ENCODE measurements at regions not wholly inside any gene's neighbourhood (a gene's known extent, or its start where the extent isn't known, plus 50 kb on each side); places are given as distances from the start of the nearest gene placed in this dataset.

DNA sequence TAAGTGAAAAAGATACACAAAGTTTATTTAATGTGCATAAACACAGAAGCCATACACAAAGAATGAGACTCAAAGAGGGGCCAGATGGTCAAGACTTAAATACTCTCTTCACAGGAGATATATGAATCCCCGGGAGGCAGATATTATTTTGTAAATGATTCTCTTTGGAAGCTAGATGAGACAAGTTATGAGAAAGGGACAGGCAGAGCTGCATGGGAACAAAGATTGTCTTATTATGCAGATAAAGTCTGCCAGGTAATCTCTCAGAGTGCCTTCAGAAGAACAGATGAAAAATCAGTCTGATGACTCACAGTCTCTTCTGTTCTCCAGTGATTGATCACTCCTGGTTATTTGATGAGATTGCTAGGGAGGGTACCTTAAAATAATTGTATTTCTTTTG is 89.0 kb downstream of the NAF1 start:
- no peaks in the 10 kb centered on the region for H3K9me2 ChIP-seq (replicated peaks; ENCODE audit: insufficient read depth, low read length)
- H4K20me1 ChIP-seq (ENCODE audit: low read depth, low read length), result no peaks in the 10 kb centered on the region
- no peaks in the 10 kb centered on the region for H3K36me3 ChIP-seq (ENCODE audit: low read length)
- TF ChIP-seq CTCF (IDR thresholded peaks at IDR 0.05; ENCODE audit: insufficient read depth, low read length, poor library complexity, severe bottlenecking) (no peak), EZH2phosphoT487 (conservative IDR thresholded peaks at IDR 0.05; ENCODE audit: low read length) (no peak)
- no peak overlapping the region for H3K9ac ChIP-seq (ENCODE audit: low read length)
- H3K9me3 ChIP-seq (ENCODE audit: insufficient read depth, low read length), result no peaks in the 10 kb centered on the region
- H2AFZ ChIP-seq (ENCODE audit: low read depth, low read length, severe bottlenecking), result no peak overlapping the region
- H3K79me2 ChIP-seq (ENCODE audit: insufficient read depth, low read length), result no peaks in the 10 kb centered on the region
- H3F3A ChIP-seq (ENCODE audit: insufficient read depth), result no peaks in the 10 kb centered on the region
- no peak overlapping the region for H3K4me2 ChIP-seq (ENCODE audit: low read depth, low read length, poor library complexity, severe bottlenecking)
- no peak overlapping the region for H3K27ac ChIP-seq (ENCODE audit: low read depth, low read length)
- H3K27me3 ChIP-seq (ENCODE audit: low read length), result no peaks in the 10 kb centered on the region
- H3K4me3 ChIP-seq (ENCODE audit: insufficient read depth, low read length, poor library complexity, severe bottlenecking), result no peak overlapping the region

DNA sequence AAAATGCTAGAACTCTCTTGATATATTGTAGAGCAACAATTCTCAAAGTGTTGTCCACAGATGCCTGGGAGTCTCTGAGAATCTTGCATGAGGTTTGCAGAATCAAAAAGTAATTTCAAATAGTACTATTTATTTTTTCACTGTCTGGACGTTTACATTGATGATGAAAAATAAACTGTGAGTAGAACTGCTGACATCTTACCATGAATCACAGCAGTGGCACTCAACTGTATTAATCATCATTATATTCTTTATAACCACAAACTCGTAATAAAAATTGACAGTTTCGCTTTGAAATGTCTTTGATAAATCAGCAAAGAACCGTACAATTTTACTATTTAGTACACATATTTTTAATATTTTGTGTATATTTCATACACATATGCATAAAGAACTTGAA is 94.5 kb downstream of the NAF1 start:
- Histone ChIP-seq H3K4me2 (ENCODE audit: low read depth, low read length, poor library complexity, severe bottlenecking) (no peak overlapping the region), H3K9me2 (replicated peaks; ENCODE audit: insufficient read depth, low read length) (no peaks in the 10 kb centered on the region), H3F3A (ENCODE audit: insufficient read depth) (no peaks in the 10 kb centered on the region), H4K20me1 (ENCODE audit: low read depth, low read length) (0 out of 2 replicates have a peak, but pooled peaks cover 2% of the 10 kb centered on the region), H3K9me3 (ENCODE audit: insufficient read depth, low read length) (no peaks in the 10 kb centered on the region), H3K4me3 (ENCODE audit: insufficient read depth, low read length, poor library complexity, severe bottlenecking) (no peak overlapping the region), H3K36me3 (ENCODE audit: low read length) (no peaks in the 10 kb centered on the region), H2AFZ (ENCODE audit: low read depth, low read length, severe bottlenecking) (no peak overlapping the region), H3K27me3 (ENCODE audit: low read length) (no peaks in the 10 kb centered on the region), H3K79me2 (ENCODE audit: insufficient read depth, low read length) (no peaks in the 10 kb centered on the region), H3K9ac (ENCODE audit: low read length) (no peak overlapping the region), H3K27ac (ENCODE audit: low read depth, low read length) (no peak overlapping the region)
- TF ChIP-seq CTCF (IDR thresholded peaks at IDR 0.05; ENCODE audit: insufficient read depth, low read length, poor library complexity, severe bottlenecking), result no peak

DNA sequence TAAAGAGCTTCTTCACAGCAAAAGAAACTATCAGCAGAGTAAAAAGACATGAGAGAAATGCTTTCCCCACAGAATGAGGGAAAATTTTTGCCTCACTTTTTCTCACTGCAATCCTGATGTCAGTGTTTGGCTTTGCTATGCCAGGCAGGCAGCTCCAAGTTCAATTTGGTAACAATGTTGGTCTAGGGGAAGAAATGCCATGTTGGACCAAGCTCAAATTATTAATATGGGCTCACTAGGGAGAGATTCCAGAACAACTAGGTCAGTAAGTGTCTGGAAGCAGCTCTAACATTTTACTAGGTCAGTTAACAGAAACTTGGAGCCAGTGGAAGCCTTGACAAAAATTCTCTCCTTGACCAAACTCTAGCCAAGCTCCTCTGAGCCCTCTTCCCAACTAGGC is 95.4 kb downstream of the NAF1 start:
- no peak overlapping the region for H3K27ac ChIP-seq (ENCODE audit: low read depth, low read length)
- no peaks in the 10 kb centered on the region for H3K27me3 ChIP-seq (ENCODE audit: low read length)
- H3K9me2 ChIP-seq (replicated peaks; ENCODE audit: insufficient read depth, low read length), result no peaks in the 10 kb centered on the region
- H3K36me3 ChIP-seq (ENCODE audit: low read length), result no peaks in the 10 kb centered on the region
- 0 out of 2 replicates have a peak, but pooled peaks cover 2% of the 10 kb centered on the region for H4K20me1 ChIP-seq (ENCODE audit: low read depth, low read length)
- H3F3A ChIP-seq (ENCODE audit: insufficient read depth), result no peaks in the 10 kb centered on the region
- no peak for TF ChIP-seq CTCF (IDR thresholded peaks at IDR 0.05; ENCODE audit: insufficient read depth, low read length, poor library complexity, severe bottlenecking)
- no peak for TF ChIP-seq EZH2phosphoT487 (conservative IDR thresholded peaks at IDR 0.05; ENCODE audit: low read length)
- H3K79me2 ChIP-seq (ENCODE audit: insufficient read depth, low read length), result no peaks in the 10 kb centered on the region
- no peaks in the 10 kb centered on the region for H3K9me3 ChIP-seq (ENCODE audit: insufficient read depth, low read length)
- no peak overlapping the region for H2AFZ ChIP-seq (ENCODE audit: low read depth, low read length, severe bottlenecking)
- H3K9ac ChIP-seq (ENCODE audit: low read length), result no peak overlapping the region
- no peak overlapping the region for H3K4me2 ChIP-seq (ENCODE audit: low read depth, low read length, poor library complexity, severe bottlenecking)
- H3K4me3 ChIP-seq (ENCODE audit: insufficient read depth, low read length, poor library complexity, severe bottlenecking), result no peak overlapping the region

DNA sequence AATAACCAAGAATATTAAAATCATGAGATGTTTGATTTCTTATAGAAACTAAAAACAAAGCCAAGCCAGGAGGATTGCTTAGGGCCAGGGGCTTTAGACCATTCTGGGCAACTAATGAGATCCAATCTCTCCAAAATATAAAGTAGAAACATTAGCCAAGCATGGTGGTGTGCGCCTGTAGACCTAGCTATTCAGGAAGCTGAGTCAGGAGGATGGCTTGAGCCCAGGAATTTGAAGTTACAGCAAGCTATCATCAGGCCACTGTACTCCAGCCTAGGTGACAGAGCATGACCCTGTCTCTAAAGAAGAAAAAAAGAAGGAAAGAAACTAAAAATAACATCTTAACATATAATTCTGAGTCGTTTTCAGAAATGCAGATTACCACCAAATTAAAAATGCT is 96.7 kb downstream of the NAF1 start:
- H3K27ac ChIP-seq (ENCODE audit: low read depth, low read length), result no peak overlapping the region
- H3K4me2 ChIP-seq (ENCODE audit: low read depth, low read length, poor library complexity, severe bottlenecking), result no peak overlapping the region
- no peaks in the 10 kb centered on the region for H3K9me3 ChIP-seq (ENCODE audit: insufficient read depth, low read length)
- H4K20me1 ChIP-seq (ENCODE audit: low read depth, low read length), result 0 out of 2 replicates have a peak, but pooled peaks cover 2% of the 10 kb centered on the region
- no peaks in the 10 kb centered on the region for H3K36me3 ChIP-seq (ENCODE audit: low read length)
- no peak overlapping the region for H3K9ac ChIP-seq (ENCODE audit: low read length)
- no peaks in the 10 kb centered on the region for H3K79me2 ChIP-seq (ENCODE audit: insufficient read depth, low read length)
- H2AFZ ChIP-seq (ENCODE audit: low read depth, low read length, severe bottlenecking), result no peak overlapping the region
- no peaks in the 10 kb centered on the region for H3F3A ChIP-seq (ENCODE audit: insufficient read depth)
- no peak for TF ChIP-seq EZH2phosphoT487 (conservative IDR thresholded peaks at IDR 0.05; ENCODE audit: low read length)
- no peak for TF ChIP-seq CTCF (IDR thresholded peaks at IDR 0.05; ENCODE audit: insufficient read depth, low read length, poor library complexity, severe bottlenecking)
- no peak overlapping the region for H3K4me3 ChIP-seq (ENCODE audit: insufficient read depth, low read length, poor library complexity, severe bottlenecking)
- H3K27me3 ChIP-seq (ENCODE audit: low read length), result no peaks in the 10 kb centered on the region
- no peaks in the 10 kb centered on the region for H3K9me2 ChIP-seq (replicated peaks; ENCODE audit: insufficient read depth, low read length)

Measured in SU-DHL-6 (cell line).